ENCODE measurements at regions not wholly inside any gene's neighbourhood (a gene's known extent, or its start where the extent isn't known, plus 50 kb on each side); places are given as distances from the start of the nearest gene placed in this dataset.

- no peak for DNase-seq
Observed at GRCh38 chr3:23644099-23644498, 161.7 kb upstream of the UBE2E1 start.

GRCh38 chr3:23644676-23645075 is 161.1 kb upstream of the UBE2E1 start:
- DNase-seq: no peak

GRCh38 chr3:23645533-23646183 is 160.1 kb upstream of the UBE2E1 start:
- no peak for DNase-seq

GRCh38 chr3:23646184-23646920 is 159.4 kb upstream of the UBE2E1 start:
- DNase-seq: no peak

GRCh38 chr3:23647706-23648258 is 158.0 kb upstream of the UBE2E1 start:
- no peak for DNase-seq

GRCh38 chr3:23648326-23648995 is 157.3 kb upstream of the UBE2E1 start:
- no peak for DNase-seq

- no peak for DNase-seq
Observed at GRCh38 chr3:23648996-23649395, 156.8 kb upstream of the UBE2E1 start.

- no peak for DNase-seq
Observed at GRCh38 chr3:23649448-23649847, 156.3 kb upstream of the UBE2E1 start.

- no peak for DNase-seq
Observed at GRCh38 chr3:23650371-23651140, 155.2 kb upstream of the UBE2E1 start.

- no peak for DNase-seq
Observed at GRCh38 chr3:23653647-23654525, 151.9 kb upstream of the UBE2E1 start.

- DNase-seq: no peak
Observed at GRCh38 chr3:23654571-23654970, 151.2 kb upstream of the UBE2E1 start.

- no peak for DNase-seq
Observed at GRCh38 chr3:23655749-23656148, 150.0 kb upstream of the UBE2E1 start.

- DNase-seq: no peak
Observed at GRCh38 chr3:23656199-23656598, 149.6 kb upstream of the UBE2E1 start.

- DNase-seq: no peak
Observed at GRCh38 chr3:23656821-23657220, 148.9 kb upstream of the UBE2E1 start.

GRCh38 chr3:23657647-23658046 is 148.1 kb upstream of the UBE2E1 start:
- DNase-seq: no peak

GRCh38 chr3:23659274-23659673 is 146.5 kb upstream of the UBE2E1 start:
- DNase-seq: no peak

GRCh38 chr3:23659840-23660430 is 145.8 kb upstream of the UBE2E1 start:
- no peak for DNase-seq

GRCh38 chr3:23662079-23662617 is 143.6 kb upstream of the UBE2E1 start:
- DNase-seq: no peak

GRCh38 chr3:23663246-23663645 is 142.5 kb upstream of the UBE2E1 start:
- no peak for DNase-seq

GRCh38 chr3:23663661-23664186 is 142.0 kb upstream of the UBE2E1 start:
- DNase-seq: no peak

GRCh38 chr3:23664459-23664858 is 141.3 kb upstream of the UBE2E1 start:
- DNase-seq: no peak
